K562 (cell line): ENCODE measurements at regions not wholly inside any gene's neighbourhood (a gene's known extent, or its start where the extent isn't known, plus 50 kb on each side); places are given as distances from the start of the nearest gene placed in this dataset.

Experiments used
- ATAC-seq: fragments of 200-7000 bp; cut with Tn5 transposase; 3 replicates; pipeline ENCODE4 v1.9.1; 2020; ENCODE audit warnings: moderate library complexity
- BruUV-seq: library from RNA; stranded (reverse); fragments of 400-500 nt; replicated peaks from 2 replicates; lab custom pipeline; 2021; lab: Mats Ljungman, UMichigan
- CTCF ChIA-PET: fragments of 300-600 bp; formaldehyde crosslinking; extraction: SDS; loops from one replicate; lab custom pipeline; 2021; ENCODE audit warnings: low intra/inter-chr PET ratio; lab: Yijun Ruan, JAX
- POLR2A ChIA-PET: fragments of 300-600, 350-650 bp; sonication (Branson Sonifier 250); formaldehyde crosslinking; extraction: SDS; loops from one replicate; lab custom pipeline; 2021; ENCODE audit warnings: antibody characterized with exemption, inconsistent platforms; lab: Yijun Ruan, JAX
- DNase-seq, 4 experiments: peaks; one replicate each; pipeline versions ENCODE4 v3.0.0 to v3.0.0-alpha.2; 2011 to 2018; ENCODE audit warnings: low spot score in 3 of 4, mixed read lengths in 3 of 4; ENCODE audit errors: extremely low read depth in 1 of 4
- FAIRE-seq: peaks from 2 replicates; lab custom pipeline; 2011; peaks lifted over from hg19 to GRCh38; lab: Jason Lieb, UNC
- H2AFZ ChIP-seq: 2 replicates; pipeline ENCODE4 v1.6.0; 2011; ENCODE audit warnings: low read depth, low read length, control low read depth, inconsistent platforms
- H3K27ac ChIP-seq: fragments of 200-600 bp; 3 replicates; pipeline ENCODE4 v1.8.0; 2011; ENCODE audit warnings: low read depth, mild to moderate bottlenecking, control low read depth, inconsistent platforms, low read length, moderate library complexity, mixed read lengths; ENCODE audit errors: extremely low read depth
- H3K27me3 ChIP-seq, 2 experiments: fragments of 300-600 bp in 1 of 2; 2 replicates in 1 of 2; 3 replicates in 1 of 2; pipeline versions ENCODE4 v1.6.0 to v1.8.0; 2011; ENCODE audit warnings: inconsistent platforms in 2 of 2, low read length in 2 of 2, mild to moderate bottlenecking in 1 of 2, mixed read lengths in 1 of 2, moderate library complexity in 1 of 2; ENCODE audit not compliant: control insufficient read depth in 2 of 2, insufficient read depth in 2 of 2
- H3K36me3 ChIP-seq: fragments of 300-600 bp; 3 replicates; pipeline ENCODE4 v1.8.0; 2011; ENCODE audit warnings: mild to moderate bottlenecking, low read length, inconsistent platforms; ENCODE audit not compliant: control insufficient read depth, insufficient read depth
- H3K4me1 ChIP-seq, 2 experiments: fragments of 200-600 bp in 1 of 2; replicated peaks in 1 of 2; 2 replicates in 1 of 2; 3 replicates in 1 of 2; pipeline versions ENCODE4 v1.5.1 to v1.8.0; 2011; ENCODE audit warnings: inconsistent platforms in 2 of 2, low read length in 2 of 2, mild to moderate bottlenecking in 1 of 2, mixed read lengths in 1 of 2, moderate library complexity in 1 of 2; ENCODE audit not compliant: control insufficient read depth in 2 of 2, insufficient read depth in 2 of 2
- H3K4me2 ChIP-seq: 2 replicates; pipeline ENCODE4 v1.6.1; 2011; ENCODE audit warnings: low read length, control low read depth, inconsistent platforms, mixed read lengths; ENCODE audit not compliant: insufficient read depth
- H3K4me3 ChIP-seq: fragments of 200-600 bp; sonication (generic), shearing (Covaris generic); 2 replicates; pipeline ENCODE4 v1.5.1; 2016; ENCODE audit warnings: control low read depth, inconsistent platforms
- H3K79me2 ChIP-seq: fragments of 200-600 bp; 3 replicates; pipeline ENCODE4 v1.8.0; 2011; ENCODE audit warnings: low read length, inconsistent platforms; ENCODE audit not compliant: control insufficient read depth, insufficient read depth
- H3K9ac ChIP-seq, 2 experiments: 2 replicates each; pipeline versions ENCODE4 v1.6.0 to v1.6.1; 2011; ENCODE audit warnings: low read depth in 2 of 2, low read length in 2 of 2, control low read depth in 1 of 2, inconsistent platforms in 1 of 2, mild to moderate bottlenecking in 1 of 2, mixed read lengths in 1 of 2; ENCODE audit not compliant: insufficient read depth in 1 of 2
- H3K9me1 ChIP-seq: one replicate; pipeline ENCODE4 v1.6.0; 2011; ENCODE audit warnings: inconsistent platforms, mild to moderate bottlenecking, low read length, moderate library complexity; ENCODE audit not compliant: control insufficient read depth, insufficient read depth
- H3K9me3 ChIP-seq: replicated peaks from 2 replicates; pipeline ENCODE4 v1.5.1; 2011; ENCODE audit warnings: low read depth, low read length, inconsistent platforms; ENCODE audit not compliant: control insufficient read depth, insufficient read depth
- H4K20me1 ChIP-seq: replicated peaks from 2 replicates; pipeline ENCODE4 v1.6.1; 2011; ENCODE audit warnings: low read length, inconsistent platforms, mixed read lengths; ENCODE audit not compliant: control insufficient read depth, insufficient read depth
- E4F1 ChIP-seq: fragments of 250-450 bp; sonication (Bioruptor Pico); IDR thresholded peaks from 2 replicates; pipeline ENCODE4 v1.5.0; 2021; ENCODE audit warnings: mild to moderate bottlenecking, borderline replicate concordance
- EP400 ChIP-seq: fragments of 450-650 bp; IDR thresholded peaks from 2 replicates; pipeline ENCODE4 v1.6.1; 2017; ENCODE audit warnings: antibody characterized with exemption, mild to moderate bottlenecking, moderate library complexity
- FOXM1 ChIP-seq, 2 experiments: fragments of 450-650 bp in 1 of 2; sonication (generic) in 1 of 2; formaldehyde crosslinking in 1 of 2; IDR thresholded peaks; 2 replicates each; pipeline versions ENCODE4 v1.6.1 to v1.9.0; 2017 to 2022; ENCODE audit warnings: low read depth in 2 of 2, mild to moderate bottlenecking in 2 of 2, missing genetic modification reagents in 1 of 2, moderate library complexity in 1 of 2
- HNRNPUL1 ChIP-seq: fragments of 200-400 bp; formaldehyde crosslinking; IDR thresholded peaks from 2 replicates; pipeline ENCODE4 v1.6.1; 2017; ENCODE audit warnings: low read length
- ILK ChIP-seq: fragments of 450-650 bp; IDR thresholded peaks from 2 replicates; pipeline ENCODE4 v1.6.1; 2016; ENCODE audit warnings: missing genetic modification characterization, low read depth, mild to moderate bottlenecking, missing compliant biosample characterization, moderate library complexity, borderline replicate concordance
- MIER1 ChIP-seq: fragments of 450-650 bp; IDR thresholded peaks from 2 replicates; pipeline ENCODE4 v1.6.1; 2016; ENCODE audit warnings: antibody characterized with exemption, mild to moderate bottlenecking, low read depth
- NFE2 ChIP-seq: IDR thresholded peaks from 2 replicates; pipeline ENCODE4 v1.6.1; 2014; ENCODE audit warnings: antibody characterized with exemption, low read depth
- PHF20 ChIP-seq: fragments of 450-650 bp; IDR thresholded peaks from 2 replicates; pipeline ENCODE4 v1.6.1; 2018; ENCODE audit not compliant: partially characterized antibody
- POLR2A ChIP-seq: fragments of 450-650 bp; conservative IDR thresholded peaks from 2 replicates; pipeline ENCODE4 v1.6.1; 2016
- TARDBP ChIP-seq: fragments of 450-650 bp; IDR thresholded peaks from 2 replicates; pipeline ENCODE4 v1.6.1; 2016
- YBX1 ChIP-seq: fragments of 450-650 bp; IDR thresholded peaks from 2 replicates; pipeline ENCODE4 v1.7.1; 2016; ENCODE audit warnings: mild to moderate bottlenecking
- ZFPM2 ChIP-seq: fragments of 250-450 bp; sonication (Bioruptor Pico); IDR thresholded peaks from 2 replicates; pipeline ENCODE4 v1.5.1; 2022; ENCODE audit warnings: mild to moderate bottlenecking
- ZKSCAN3 ChIP-seq: fragments of 250-450 bp; sonication (Bioruptor Pico); IDR thresholded peaks from 2 replicates; pipeline ENCODE4 v1.4.0; 2020
- ZNF408 ChIP-seq: fragments of 250-450 bp; sonication (Bioruptor Pico); IDR thresholded peaks from 2 replicates; pipeline ENCODE4 v1.4.0; 2020; ENCODE audit warnings: low read depth, mild to moderate bottlenecking, moderate library complexity
- ZNF512 ChIP-seq: IDR thresholded peaks from 2 replicates; pipeline ENCODE4 v1.6.1; 2016; ENCODE audit warnings: missing genetic modification characterization, missing compliant biosample characterization
- ZNF644 ChIP-seq: fragments of 200-800 bp; sonication (Bioruptor generic); IDR thresholded peaks from 2 replicates; pipeline ENCODE4 v1.6.1; 2016; ENCODE audit warnings: low read depth, missing genetic modification characterization, missing compliant biosample characterization
- WGBS: fragments of 100-300 bp; shearing (Covaris generic); methylation state at CpG from one replicate; pipeline ENCODE4 v1.1.6; 2016; ENCODE audit warnings: low coverage, mixed read lengths; ENCODE audit not compliant: insufficient coverage; ENCODE audit errors: missing lambda C conversion rate; 5-methylcytosine and 5-hydroxymethylcytosine counted together
- in situ Hi-C: fragments of 300-500 bp; cut with MboI; formaldehyde crosslinking; loops from 4 replicates; pipeline ENCODE4 v1.15.0; 2018; ENCODE audit warnings: inconsistent platforms, mixed read lengths
- intact Hi-C: fragments of 100-400 bp; cut with micrococcal nuclease; formaldehyde crosslinking; loops from 2 replicates; pipeline ENCODE4 v1.14.2; 2022
- TF ChIP-seq, protein P1 (sequence below): fragments of 250-450 bp; sonication (Bioruptor Pico); IDR thresholded peaks from 2 replicates; pipeline ENCODE4 v1.6.1; 2021; ENCODE audit warnings: mild to moderate bottlenecking
- TF ChIP-seq, protein P2 (sequence below): fragments of 450-650 bp; formaldehyde crosslinking; IDR thresholded peaks from 2 replicates; pipeline ENCODE4 v1.4.0; 2022; ENCODE audit warnings: missing genetic modification characterization

- intact Hi-C loops, result no loop called here
- Histone ChIP-seq H3K27me3 (no peaks in the 10 kb centered on the region), H3K27ac (no peak overlapping the region), H3K9me3 (no peaks in the 10 kb centered on the region), H3K9ac (no peak overlapping the region), H2AFZ (no peak overlapping the region), H3K79me2 (no peaks in the 10 kb centered on the region), H3K4me1 (no peaks in the 10 kb centered on the region), H3K9me1 (no peaks in the 10 kb centered on the region), H3K4me2 (no peak overlapping the region), H3K4me3 (no peak overlapping the region), H3K36me3 (no peaks in the 10 kb centered on the region), H4K20me1 (no peaks in the 10 kb centered on the region)
- in situ Hi-C loops, result no loop called here
- ChIA-PET POLR2A (no interaction called here), CTCF (no interaction called here)
- no peak for DNase-seq
- BruUV-seq, result no TSS peak
- FAIRE-seq, result no peak
- WGBS, result 0% methylated on average over 5 of the region's 5 CpGs
- ATAC-seq, result no peak
- TF ChIP-seq EP400 (no peak), ILK (no peak), PHF20 (no peak), E4F1 (CRISPR knock-in tag) (no peak), HNRNPUL1 (no peak), ZNF644 (tag) (no peak), POLR2A (no peak), NFE2 (no peak), ZNF512 (no peak), YBX1 (no peak), MIER1 (no peak), TARDBP (no peak), FOXM1 (IDR thresholded peaks at IDR 0.05; ENCODE audit: low read depth) (no peak), FOXM1 (CRISPR knock-in tag; IDR thresholded peaks at IDR 0.05; ENCODE audit: low read depth) (no peak), ZKSCAN3 (CRISPR knock-in tag) (no peak), ZFPM2 (CRISPR knock-in tag) (no peak), ZNF408 (CRISPR knock-in tag) (no peak)
- TF ChIP-seq, protein P1, sequence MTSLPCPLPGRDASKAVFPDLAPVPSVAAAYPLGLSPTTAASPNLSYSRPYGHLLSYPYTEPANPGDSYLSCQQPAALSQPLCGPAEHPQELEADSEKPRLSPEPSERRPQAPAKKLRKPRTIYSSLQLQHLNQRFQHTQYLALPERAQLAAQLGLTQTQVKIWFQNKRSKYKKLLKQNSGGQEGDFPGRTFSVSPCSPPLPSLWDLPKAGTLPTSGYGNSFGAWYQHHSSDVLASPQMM (CRISPR knock-in tag), result no peak
- TF ChIP-seq, protein P2, sequence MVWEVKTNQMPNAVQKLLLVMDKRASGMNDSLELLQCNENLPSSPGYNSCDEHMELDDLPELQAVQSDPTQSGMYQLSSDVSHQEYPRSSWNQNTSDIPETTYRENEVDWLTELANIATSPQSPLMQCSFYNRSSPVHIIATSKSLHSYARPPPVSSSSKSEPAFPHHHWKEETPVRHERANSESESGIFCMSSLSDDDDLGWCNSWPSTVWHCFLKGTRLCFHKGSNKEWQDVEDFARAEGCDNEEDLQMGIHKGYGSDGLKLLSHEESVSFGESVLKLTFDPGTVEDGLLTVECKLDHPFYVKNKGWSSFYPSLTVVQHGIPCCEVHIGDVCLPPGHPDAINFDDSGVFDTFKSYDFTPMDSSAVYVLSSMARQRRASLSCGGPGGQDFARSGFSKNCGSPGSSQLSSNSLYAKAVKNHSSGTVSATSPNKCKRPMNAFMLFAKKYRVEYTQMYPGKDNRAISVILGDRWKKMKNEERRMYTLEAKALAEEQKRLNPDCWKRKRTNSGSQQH, result no peak
These were observed 260.1 kb upstream of the SORCS1 start for GRCh38 chr10:107424628-107425027.
